Astrocyte (in vitro differentiated cells and primary cell): ENCODE measurements at regions not wholly inside any gene's neighbourhood (a gene's known extent, or its start where the extent isn't known, plus 50 kb on each side); places are given as distances from the start of the nearest gene placed in this dataset.

ENCODE experiments used
- DNase-seq: peaks from one replicate; pipeline ENCODE4 v3.0.0-alpha.2; 2010; ENCODE audit warnings: low read depth
- FAIRE-seq: peaks from 2 replicates; lab custom pipeline; 2011; peaks lifted over from hg19 to GRCh38; lab: Jason Lieb, UNC
- H2AFZ ChIP-seq: 2 replicates; pipeline ENCODE4 v1.6.0; 2012; ENCODE audit warnings: low read depth, low read length, inconsistent platforms
- H3K27ac ChIP-seq: 2 replicates; pipeline ENCODE4 v1.5.1; 2011; ENCODE audit warnings: low read depth, low read length, inconsistent platforms
- H3K27me3 ChIP-seq: 2 replicates; pipeline ENCODE4 v1.6.0; 2011; ENCODE audit warnings: low read length, inconsistent platforms; ENCODE audit not compliant: insufficient read depth
- H3K36me3 ChIP-seq: 2 replicates; pipeline ENCODE4 v1.5.1; 2011; ENCODE audit warnings: low read length, inconsistent platforms; ENCODE audit not compliant: insufficient read depth
- H3K4me1 ChIP-seq: 2 replicates; pipeline ENCODE4 v1.5.1; 2011; ENCODE audit warnings: low read length, inconsistent platforms; ENCODE audit not compliant: insufficient read depth
- H3K4me2 ChIP-seq: 2 replicates; pipeline ENCODE4 v1.6.0; 2012; ENCODE audit warnings: low read length, inconsistent platforms
- H3K4me3 ChIP-seq: 2 replicates; pipeline ENCODE4 v1.5.1; 2011; ENCODE audit warnings: low read depth, mild to moderate bottlenecking, low read length, inconsistent platforms; ENCODE audit not compliant: insufficient read depth
- H3K79me2 ChIP-seq: 2 replicates; pipeline ENCODE4 v1.6.0; 2012; ENCODE audit warnings: mild to moderate bottlenecking, low read length, inconsistent platforms; ENCODE audit not compliant: insufficient read depth
- H3K9ac ChIP-seq: 2 replicates; pipeline ENCODE4 v1.6.0; 2012; ENCODE audit warnings: mild to moderate bottlenecking, low read length, inconsistent platforms
- H3K9me3 ChIP-seq: 2 replicates; pipeline ENCODE4 v1.5.1; 2012; ENCODE audit warnings: low read depth, mild to moderate bottlenecking, low read length, inconsistent platforms; ENCODE audit not compliant: insufficient read depth
- H4K20me1 ChIP-seq: 2 replicates; pipeline ENCODE4 v1.6.0; 2012; ENCODE audit warnings: low read length, inconsistent platforms; ENCODE audit not compliant: insufficient read depth
- H3K27ac Mint-ChIP-seq: one replicate; pipeline ENCODE4 v1.8.0; 2021; ENCODE audit warnings: mild to moderate bottlenecking, mixed read lengths; ENCODE audit not compliant: unreplicated experiment
- H3K27me3 Mint-ChIP-seq: one replicate; pipeline ENCODE4 v1.8.0; 2021; ENCODE audit warnings: low read depth, mixed read lengths; ENCODE audit not compliant: unreplicated experiment
- H3K36me3 Mint-ChIP-seq: one replicate; pipeline ENCODE4 v1.8.0; 2021; ENCODE audit warnings: low read depth, mixed read lengths; ENCODE audit not compliant: unreplicated experiment
- H3K4me1 Mint-ChIP-seq: one replicate; pipeline ENCODE4 v1.8.0; 2021; ENCODE audit warnings: low read depth, mixed read lengths; ENCODE audit not compliant: unreplicated experiment
- H3K4me3 Mint-ChIP-seq: one replicate; pipeline ENCODE4 v1.8.0; 2021; ENCODE audit warnings: mild to moderate bottlenecking, moderate library complexity, mixed read lengths; ENCODE audit not compliant: unreplicated experiment
- H3K9me3 Mint-ChIP-seq: one replicate; pipeline ENCODE4 v1.8.0; 2021; ENCODE audit warnings: mild to moderate bottlenecking, mixed read lengths; ENCODE audit not compliant: unreplicated experiment
- CTCF ChIP-seq: IDR thresholded peaks from 2 replicates; pipeline ENCODE4 v1.5.1; 2011; ENCODE audit warnings: low read depth, mild to moderate bottlenecking, inconsistent platforms, low read length, moderate library complexity; ENCODE audit not compliant: insufficient read depth
- EZH2 ChIP-seq: IDR thresholded peaks from 2 replicates; pipeline ENCODE4 v1.6.1; 2012; ENCODE audit warnings: mild to moderate bottlenecking, low read length, inconsistent platforms; ENCODE audit not compliant: insufficient read depth

- Histone ChIP-seq H3K9me3 (no peaks in the 10 kb centered on the region), H3K36me3 (no peaks in the 10 kb centered on the region), H3K9ac (no peak overlapping the region), H3K4me1 (no peaks in the 10 kb centered on the region), H3K79me2 (no peaks in the 10 kb centered on the region), H3K27me3 (no peaks in the 10 kb centered on the region), H2AFZ (no peak overlapping the region), H4K20me1 (no peaks in the 10 kb centered on the region), H3K27ac (no peak overlapping the region), H3K4me2 (no peak overlapping the region), H3K4me3 (no peak overlapping the region)
- no peak overlapping the region for H3K4me3 Mint-ChIP-seq
- no peak overlapping the region for H3K27ac Mint-ChIP-seq
- peaks cover 8% of the 10 kb centered on the region for H3K4me1 Mint-ChIP-seq
- FAIRE-seq (no peak), DNase-seq (no peak)
- TF ChIP-seq CTCF, result no peak
- TF ChIP-seq EZH2, result no peak
- H3K27me3 Mint-ChIP-seq, result no peaks in the 10 kb centered on the region
- H3K36me3 Mint-ChIP-seq, result no peaks in the 10 kb centered on the region
- no peaks in the 10 kb centered on the region for H3K9me3 Mint-ChIP-seq
Measured at GRCh38 chr5:109571785-109572184, 117.9 kb upstream of the MAN2A1 start.

GRCh38 chr5:109570362-109570874, 119.3 kb upstream of the MAN2A1 start:
- H3K4me1 ChIP-seq, result no peaks in the 10 kb centered on the region
- H3K9ac ChIP-seq, result no peak overlapping the region
- no peak overlapping the region for H3K4me3 Mint-ChIP-seq
- no peak overlapping the region for H3K27ac Mint-ChIP-seq
- TF ChIP-seq EZH2 (no peak), CTCF (no peak)
- H4K20me1 ChIP-seq, result no peaks in the 10 kb centered on the region
- H3K9me3 ChIP-seq, result no peaks in the 10 kb centered on the region
- no peak overlapping the region for H3K27ac ChIP-seq
- no peaks in the 10 kb centered on the region for H3K79me2 ChIP-seq
- H3K36me3 Mint-ChIP-seq, result no peaks in the 10 kb centered on the region
- FAIRE-seq (no peak), DNase-seq (no peak)
- no peak overlapping the region for H3K4me3 ChIP-seq
- no peaks in the 10 kb centered on the region for H3K9me3 Mint-ChIP-seq
- H3K4me2 ChIP-seq, result no peak overlapping the region
- no peaks in the 10 kb centered on the region for H3K27me3 Mint-ChIP-seq
- no peaks in the 10 kb centered on the region for H3K36me3 ChIP-seq
- peaks cover 9% of the 10 kb centered on the region for H3K4me1 Mint-ChIP-seq
- H2AFZ ChIP-seq, result no peak overlapping the region
- H3K27me3 ChIP-seq, result no peaks in the 10 kb centered on the region

- no peak overlapping the region for H2AFZ ChIP-seq
- Mint-ChIP-seq H3K27ac (no peak overlapping the region), H3K9me3 (no peaks in the 10 kb centered on the region), H3K27me3 (no peaks in the 10 kb centered on the region), H3K36me3 (no peaks in the 10 kb centered on the region), H3K4me1 (peaks cover 9% of the 10 kb centered on the region), H3K4me3 (no peak overlapping the region)
- no peaks in the 10 kb centered on the region for H3K4me1 ChIP-seq
- no peaks in the 10 kb centered on the region for H3K27me3 ChIP-seq
- H3K9me3 ChIP-seq, result no peaks in the 10 kb centered on the region
- no peak for DNase-seq
- no peak overlapping the region for H3K9ac ChIP-seq
- no peak for FAIRE-seq
- TF ChIP-seq CTCF (no peak), EZH2 (no peak)
- no peak overlapping the region for H3K4me2 ChIP-seq
- no peaks in the 10 kb centered on the region for H3K79me2 ChIP-seq
- H3K27ac ChIP-seq, result no peak overlapping the region
- no peaks in the 10 kb centered on the region for H3K36me3 ChIP-seq
- no peaks in the 10 kb centered on the region for H4K20me1 ChIP-seq
- H3K4me3 ChIP-seq, result no peak overlapping the region
Measured at GRCh38 chr5:109567374-109568044, 122.2 kb upstream of the MAN2A1 start.
